ENCODE measurements at regions not wholly inside any gene's neighbourhood (a gene's known extent, or its start where the extent isn't known, plus 50 kb on each side); places are given as distances from the start of the nearest gene placed in this dataset.

- H3K4me3 ChIP-seq (replicated peaks in 1 of 2; ENCODE audit: low read depth in 2 of 2, low read length in 2 of 2) = no peak overlapping the region
Measured at GRCh38 chr2:64196963-64197362, 52.7 kb upstream of the PELI1 start.

GRCh38 chr2:64201151-64201550 lies 56.9 kb upstream of the PELI1 start:
- no peak overlapping the region for H3K4me3 ChIP-seq (replicated peaks in 1 of 2; ENCODE audit: low read depth in 2 of 2, low read length in 2 of 2)
- peak in 1 of 2 donors; percentile 54 for DNase-seq (ENCODE audit: low read depth in 2 of 2)
- TF ChIP-seq CTCF (IDR thresholded peaks at IDR 0.05; ENCODE audit: low read depth, low read length) = no peak

More at GRCh38 chr2:64196963-64197362, 52.7 kb upstream of the PELI1 start:
- TF ChIP-seq CTCF (IDR thresholded peaks at IDR 0.05; ENCODE audit: low read depth, low read length) = no peak
- no peak for DNase-seq (ENCODE audit: low read depth in 2 of 2)

GRCh38 chr2:64202206-64202845 lies 58.1 kb upstream of the PELI1 start:
- DNase-seq (ENCODE audit: low read depth in 2 of 2) = peak; percentile 58 to 68
- H3K4me3 ChIP-seq (replicated peaks in 1 of 2; ENCODE audit: low read depth in 2 of 2, low read length in 2 of 2) = no peak overlapping the region
- no peak for TF ChIP-seq CTCF (IDR thresholded peaks at IDR 0.05; ENCODE audit: low read depth, low read length)

- no peak for TF ChIP-seq CTCF (IDR thresholded peaks at IDR 0.05; ENCODE audit: low read depth, low read length)
- no peak overlapping the region for H3K4me3 ChIP-seq (replicated peaks in 1 of 2; ENCODE audit: low read depth in 2 of 2, low read length in 2 of 2)
- peak in 1 of 2 donors; percentile 59 for DNase-seq (ENCODE audit: low read depth in 2 of 2)
Measured at GRCh38 chr2:64203131-64203857, 59.1 kb upstream of the PELI1 start.

GRCh38 chr2:64203858-64204632 lies 59.8 kb upstream of the PELI1 start:
- no peak overlapping the region for H3K4me3 ChIP-seq (replicated peaks in 1 of 2; ENCODE audit: low read depth in 2 of 2, low read length in 2 of 2)
- TF ChIP-seq CTCF (IDR thresholded peaks at IDR 0.05; ENCODE audit: low read depth, low read length) = no peak
- peak; percentile 44 to 85 for DNase-seq (ENCODE audit: low read depth in 2 of 2)

- DNase-seq (ENCODE audit: low read depth in 2 of 2) = no peak
- TF ChIP-seq CTCF (IDR thresholded peaks at IDR 0.05; ENCODE audit: low read depth, low read length) = no peak
- H3K4me3 ChIP-seq (replicated peaks in 1 of 2; ENCODE audit: low read depth in 2 of 2, low read length in 2 of 2) = no peak overlapping the region
Measured at GRCh38 chr2:64204703-64205102, 60.5 kb upstream of the PELI1 start.
